ENCODE measurements at regions not wholly inside any gene's neighbourhood (a gene's known extent, or its start where the extent isn't known, plus 50 kb on each side); places are given as distances from the start of the nearest gene placed in this dataset.

DNA sequence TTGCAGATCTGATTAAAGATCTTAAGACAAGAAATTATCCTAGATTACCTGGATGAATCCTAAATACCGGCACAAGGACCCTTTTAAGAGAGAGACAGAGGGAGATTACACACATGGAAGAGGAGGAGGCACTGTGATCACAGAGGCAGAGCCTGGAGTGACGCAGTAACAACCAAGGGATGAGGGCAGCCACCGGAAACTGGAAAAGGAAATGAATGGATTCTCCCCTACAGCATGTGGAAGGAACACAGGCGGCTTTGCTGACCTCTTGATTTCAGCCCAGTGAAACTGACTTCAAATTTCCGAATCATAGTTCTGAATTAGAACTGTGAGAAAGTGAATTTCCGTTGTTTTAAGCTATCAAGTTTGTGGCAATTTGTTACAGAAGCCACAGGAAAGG, 50.2 kb upstream of the IVNS1ABP start (continued):
- TF ChIP-seq, protein P1, sequence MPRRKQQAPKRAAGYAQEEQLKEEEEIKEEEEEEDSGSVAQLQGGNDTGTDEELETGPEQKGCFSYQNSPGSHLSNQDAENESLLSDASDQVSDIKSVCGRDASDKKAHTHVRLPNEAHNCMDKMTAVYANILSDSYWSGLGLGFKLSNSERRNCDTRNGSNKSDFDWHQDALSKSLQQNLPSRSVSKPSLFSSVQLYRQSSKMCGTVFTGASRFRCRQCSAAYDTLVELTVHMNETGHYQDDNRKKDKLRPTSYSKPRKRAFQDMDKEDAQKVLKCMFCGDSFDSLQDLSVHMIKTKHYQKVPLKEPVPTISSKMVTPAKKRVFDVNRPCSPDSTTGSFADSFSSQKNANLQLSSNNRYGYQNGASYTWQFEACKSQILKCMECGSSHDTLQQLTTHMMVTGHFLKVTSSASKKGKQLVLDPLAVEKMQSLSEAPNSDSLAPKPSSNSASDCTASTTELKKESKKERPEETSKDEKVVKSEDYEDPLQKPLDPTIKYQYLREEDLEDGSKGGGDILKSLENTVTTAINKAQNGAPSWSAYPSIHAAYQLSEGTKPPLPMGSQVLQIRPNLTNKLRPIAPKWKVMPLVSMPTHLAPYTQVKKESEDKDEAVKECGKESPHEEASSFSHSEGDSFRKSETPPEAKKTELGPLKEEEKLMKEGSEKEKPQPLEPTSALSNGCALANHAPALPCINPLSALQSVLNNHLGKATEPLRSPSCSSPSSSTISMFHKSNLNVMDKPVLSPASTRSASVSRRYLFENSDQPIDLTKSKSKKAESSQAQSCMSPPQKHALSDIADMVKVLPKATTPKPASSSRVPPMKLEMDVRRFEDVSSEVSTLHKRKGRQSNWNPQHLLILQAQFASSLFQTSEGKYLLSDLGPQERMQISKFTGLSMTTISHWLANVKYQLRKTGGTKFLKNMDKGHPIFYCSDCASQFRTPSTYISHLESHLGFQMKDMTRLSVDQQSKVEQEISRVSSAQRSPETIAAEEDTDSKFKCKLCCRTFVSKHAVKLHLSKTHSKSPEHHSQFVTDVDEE (CRISPR knock-in tag; IDR thresholded peaks at IDR 0.05) = no peak
- TF ChIP-seq CSDC2 (CRISPR knock-in tag; IDR thresholded peaks at IDR 0.05) (no peak), ZNF70 (CRISPR knock-in tag; IDR thresholded peaks at IDR 0.05) (no peak), TOX (CRISPR knock-in tag; IDR thresholded peaks at IDR 0.05; ENCODE audit: borderline replicate concordance) (no peak), ESRRG (CRISPR knock-in tag; IDR thresholded peaks at IDR 0.05) (no peak)
- TF ChIP-seq, protein P2, sequence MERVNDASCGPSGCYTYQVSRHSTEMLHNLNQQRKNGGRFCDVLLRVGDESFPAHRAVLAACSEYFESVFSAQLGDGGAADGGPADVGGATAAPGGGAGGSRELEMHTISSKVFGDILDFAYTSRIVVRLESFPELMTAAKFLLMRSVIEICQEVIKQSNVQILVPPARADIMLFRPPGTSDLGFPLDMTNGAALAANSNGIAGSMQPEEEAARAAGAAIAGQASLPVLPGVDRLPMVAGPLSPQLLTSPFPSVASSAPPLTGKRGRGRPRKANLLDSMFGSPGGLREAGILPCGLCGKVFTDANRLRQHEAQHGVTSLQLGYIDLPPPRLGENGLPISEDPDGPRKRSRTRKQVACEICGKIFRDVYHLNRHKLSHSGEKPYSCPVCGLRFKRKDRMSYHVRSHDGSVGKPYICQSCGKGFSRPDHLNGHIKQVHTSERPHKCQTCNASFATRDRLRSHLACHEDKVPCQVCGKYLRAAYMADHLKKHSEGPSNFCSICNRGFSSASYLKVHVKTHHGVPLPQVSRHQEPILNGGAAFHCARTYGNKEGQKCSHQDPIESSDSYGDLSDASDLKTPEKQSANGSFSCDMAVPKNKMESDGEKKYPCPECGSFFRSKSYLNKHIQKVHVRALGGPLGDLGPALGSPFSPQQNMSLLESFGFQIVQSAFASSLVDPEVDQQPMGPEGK (CRISPR knock-in tag; IDR thresholded peaks at IDR 0.05; ENCODE audit: borderline replicate concordance) = no peak

Measured in SK-N-SH treated with all-trans-retinoic acid at 6 μM for 48 hours (cell line).